ENCODE measurements at regions not wholly inside any gene's neighbourhood (a gene's known extent, or its start where the extent isn't known, plus 50 kb on each side); places are given as distances from the start of the nearest gene placed in this dataset.

- TF ChIP-seq, protein P1, sequence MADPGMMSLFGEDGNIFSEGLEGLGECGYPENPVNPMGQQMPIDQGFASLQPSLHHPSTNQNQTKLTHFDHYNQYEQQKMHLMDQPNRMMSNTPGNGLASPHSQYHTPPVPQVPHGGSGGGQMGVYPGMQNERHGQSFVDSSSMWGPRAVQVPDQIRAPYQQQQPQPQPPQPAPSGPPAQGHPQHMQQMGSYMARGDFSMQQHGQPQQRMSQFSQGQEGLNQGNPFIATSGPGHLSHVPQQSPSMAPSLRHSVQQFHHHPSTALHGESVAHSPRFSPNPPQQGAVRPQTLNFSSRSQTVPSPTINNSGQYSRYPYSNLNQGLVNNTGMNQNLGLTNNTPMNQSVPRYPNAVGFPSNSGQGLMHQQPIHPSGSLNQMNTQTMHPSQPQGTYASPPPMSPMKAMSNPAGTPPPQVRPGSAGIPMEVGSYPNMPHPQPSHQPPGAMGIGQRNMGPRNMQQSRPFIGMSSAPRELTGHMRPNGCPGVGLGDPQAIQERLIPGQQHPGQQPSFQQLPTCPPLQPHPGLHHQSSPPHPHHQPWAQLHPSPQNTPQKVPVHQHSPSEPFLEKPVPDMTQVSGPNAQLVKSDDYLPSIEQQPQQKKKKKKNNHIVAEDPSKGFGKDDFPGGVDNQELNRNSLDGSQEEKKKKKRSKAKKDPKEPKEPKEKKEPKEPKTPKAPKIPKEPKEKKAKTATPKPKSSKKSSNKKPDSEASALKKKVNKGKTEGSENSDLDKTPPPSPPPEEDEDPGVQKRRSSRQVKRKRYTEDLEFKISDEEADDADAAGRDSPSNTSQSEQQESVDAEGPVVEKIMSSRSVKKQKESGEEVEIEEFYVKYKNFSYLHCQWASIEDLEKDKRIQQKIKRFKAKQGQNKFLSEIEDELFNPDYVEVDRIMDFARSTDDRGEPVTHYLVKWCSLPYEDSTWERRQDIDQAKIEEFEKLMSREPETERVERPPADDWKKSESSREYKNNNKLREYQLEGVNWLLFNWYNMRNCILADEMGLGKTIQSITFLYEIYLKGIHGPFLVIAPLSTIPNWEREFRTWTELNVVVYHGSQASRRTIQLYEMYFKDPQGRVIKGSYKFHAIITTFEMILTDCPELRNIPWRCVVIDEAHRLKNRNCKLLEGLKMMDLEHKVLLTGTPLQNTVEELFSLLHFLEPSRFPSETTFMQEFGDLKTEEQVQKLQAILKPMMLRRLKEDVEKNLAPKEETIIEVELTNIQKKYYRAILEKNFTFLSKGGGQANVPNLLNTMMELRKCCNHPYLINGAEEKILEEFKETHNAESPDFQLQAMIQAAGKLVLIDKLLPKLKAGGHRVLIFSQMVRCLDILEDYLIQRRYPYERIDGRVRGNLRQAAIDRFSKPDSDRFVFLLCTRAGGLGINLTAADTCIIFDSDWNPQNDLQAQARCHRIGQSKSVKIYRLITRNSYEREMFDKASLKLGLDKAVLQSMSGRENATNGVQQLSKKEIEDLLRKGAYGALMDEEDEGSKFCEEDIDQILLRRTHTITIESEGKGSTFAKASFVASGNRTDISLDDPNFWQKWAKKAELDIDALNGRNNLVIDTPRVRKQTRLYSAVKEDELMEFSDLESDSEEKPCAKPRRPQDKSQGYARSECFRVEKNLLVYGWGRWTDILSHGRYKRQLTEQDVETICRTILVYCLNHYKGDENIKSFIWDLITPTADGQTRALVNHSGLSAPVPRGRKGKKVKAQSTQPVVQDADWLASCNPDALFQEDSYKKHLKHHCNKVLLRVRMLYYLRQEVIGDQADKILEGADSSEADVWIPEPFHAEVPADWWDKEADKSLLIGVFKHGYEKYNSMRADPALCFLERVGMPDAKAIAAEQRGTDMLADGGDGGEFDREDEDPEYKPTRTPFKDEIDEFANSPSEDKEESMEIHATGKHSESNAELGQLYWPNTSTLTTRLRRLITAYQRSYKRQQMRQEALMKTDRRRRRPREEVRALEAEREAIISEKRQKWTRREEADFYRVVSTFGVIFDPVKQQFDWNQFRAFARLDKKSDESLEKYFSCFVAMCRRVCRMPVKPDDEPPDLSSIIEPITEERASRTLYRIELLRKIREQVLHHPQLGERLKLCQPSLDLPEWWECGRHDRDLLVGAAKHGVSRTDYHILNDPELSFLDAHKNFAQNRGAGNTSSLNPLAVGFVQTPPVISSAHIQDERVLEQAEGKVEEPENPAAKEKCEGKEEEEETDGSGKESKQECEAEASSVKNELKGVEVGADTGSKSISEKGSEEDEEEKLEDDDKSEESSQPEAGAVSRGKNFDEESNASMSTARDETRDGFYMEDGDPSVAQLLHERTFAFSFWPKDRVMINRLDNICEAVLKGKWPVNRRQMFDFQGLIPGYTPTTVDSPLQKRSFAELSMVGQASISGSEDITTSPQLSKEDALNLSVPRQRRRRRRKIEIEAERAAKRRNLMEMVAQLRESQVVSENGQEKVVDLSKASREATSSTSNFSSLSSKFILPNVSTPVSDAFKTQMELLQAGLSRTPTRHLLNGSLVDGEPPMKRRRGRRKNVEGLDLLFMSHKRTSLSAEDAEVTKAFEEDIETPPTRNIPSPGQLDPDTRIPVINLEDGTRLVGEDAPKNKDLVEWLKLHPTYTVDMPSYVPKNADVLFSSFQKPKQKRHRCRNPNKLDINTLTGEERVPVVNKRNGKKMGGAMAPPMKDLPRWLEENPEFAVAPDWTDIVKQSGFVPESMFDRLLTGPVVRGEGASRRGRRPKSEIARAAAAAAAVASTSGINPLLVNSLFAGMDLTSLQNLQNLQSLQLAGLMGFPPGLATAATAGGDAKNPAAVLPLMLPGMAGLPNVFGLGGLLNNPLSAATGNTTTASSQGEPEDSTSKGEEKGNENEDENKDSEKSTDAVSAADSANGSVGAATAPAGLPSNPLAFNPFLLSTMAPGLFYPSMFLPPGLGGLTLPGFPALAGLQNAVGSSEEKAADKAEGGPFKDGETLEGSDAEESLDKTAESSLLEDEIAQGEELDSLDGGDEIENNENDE (IDR thresholded peaks at IDR 0.05; ENCODE audit: insufficient replicate concordance, low read length) = peak; percentile 100
Observed at GRCh38 chr12:127046467-127046866, 1220.5 kb upstream of the TMEM132C start (continued).
